GM10847 (cell line): ENCODE measurements at regions not wholly inside any gene's neighbourhood (a gene's known extent, or its start where the extent isn't known, plus 50 kb on each side); places are given as distances from the start of the nearest gene placed in this dataset.

Source experiments
- POLR2A ChIP-seq: IDR thresholded peaks from 2 replicates; pipeline ENCODE4 v1.6.1; 2011; ENCODE audit not compliant: insufficient read length; ENCODE audit errors: extremely low read depth

DNA sequence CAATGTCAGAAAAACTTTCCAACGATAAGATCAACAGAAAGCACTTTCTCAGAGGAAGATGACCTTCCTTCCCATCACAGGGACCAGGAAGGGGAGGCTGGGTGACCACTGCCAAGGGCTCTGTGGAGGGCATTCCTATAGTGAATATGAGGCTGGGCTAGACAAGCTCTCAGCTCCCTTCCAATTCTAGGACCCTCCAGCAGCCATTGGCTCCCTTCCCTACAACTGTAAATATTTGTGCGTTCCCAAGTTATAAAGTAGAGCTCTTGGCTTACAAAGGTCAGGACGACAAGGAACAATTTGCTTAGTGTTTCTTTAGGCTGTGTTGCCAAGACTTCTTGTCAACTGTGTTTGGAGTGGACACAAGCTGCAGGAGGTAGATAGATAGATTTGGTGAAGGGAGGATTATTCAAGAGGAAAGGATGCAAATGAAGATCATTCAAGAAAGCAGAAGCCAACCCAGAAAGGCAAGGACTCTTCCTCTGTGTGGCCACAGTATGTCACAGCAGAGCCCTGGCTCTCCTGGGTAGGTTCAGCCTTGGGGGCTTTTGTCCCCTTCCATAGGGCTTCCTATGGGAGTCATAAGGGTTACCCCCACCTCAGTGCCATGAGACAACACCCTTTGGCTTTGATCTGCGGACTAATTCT lies 223.6 kb upstream of the TLE3 start:
- no peak for TF ChIP-seq POLR2A

DNA sequence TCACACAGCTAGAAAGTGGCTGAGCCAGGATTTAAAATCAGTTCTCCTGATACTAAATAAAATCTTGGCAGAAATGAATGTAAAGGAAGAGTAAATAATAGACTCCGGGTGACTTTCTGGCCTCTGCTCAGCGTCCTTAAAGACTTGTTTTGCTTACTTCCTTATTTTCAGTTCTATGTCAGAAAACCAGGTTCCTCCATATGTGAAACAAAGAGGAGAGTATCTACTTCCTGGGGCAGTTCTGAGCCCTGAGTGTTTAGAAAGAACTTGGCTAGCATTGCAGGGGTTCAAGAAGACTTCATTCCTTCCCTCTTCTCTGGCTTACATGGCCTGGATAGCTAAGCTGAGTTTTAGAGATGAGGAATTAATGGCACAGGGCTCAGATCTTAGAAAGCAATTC lies 222.8 kb upstream of the TLE3 start:
- no peak for TF ChIP-seq POLR2A

DNA sequence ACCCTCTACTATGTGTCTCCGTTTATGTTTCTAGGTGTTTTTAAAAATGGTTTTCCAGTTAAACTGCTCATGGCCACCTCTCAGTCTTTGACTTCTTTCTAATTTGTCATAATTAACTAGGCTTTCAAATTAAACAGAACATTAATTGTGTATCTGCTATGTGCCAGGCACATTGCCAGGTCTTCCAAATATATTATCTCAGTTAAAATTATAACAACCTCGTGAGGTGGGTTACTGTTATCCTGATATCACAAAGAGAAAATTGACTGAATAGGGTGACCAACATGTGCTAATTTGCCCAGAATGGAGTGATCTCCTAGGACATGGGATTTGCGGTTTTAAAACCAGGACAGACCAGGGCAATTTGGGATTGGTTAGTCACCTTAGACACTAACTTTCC lies 222.4 kb upstream of the TLE3 start:
- no peak for TF ChIP-seq POLR2A

DNA sequence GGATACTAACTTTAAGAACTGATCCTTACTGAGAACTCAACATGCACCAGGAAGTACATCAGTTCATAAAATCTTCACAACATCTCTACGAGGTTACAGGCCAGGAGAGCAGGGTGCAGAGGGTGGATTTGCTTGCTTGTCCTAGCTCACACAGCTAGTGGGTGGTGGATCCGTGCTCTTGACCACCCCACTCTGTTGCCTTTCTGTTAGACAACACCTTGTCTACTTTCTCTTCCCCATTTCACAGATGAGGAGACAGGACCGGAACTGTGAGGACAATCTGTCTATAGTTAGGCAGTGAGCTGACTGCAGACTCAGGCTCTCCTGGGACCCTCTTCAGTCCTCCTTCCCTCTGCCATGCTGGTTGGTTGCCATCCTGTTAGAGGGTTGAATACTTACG lies 221.7 kb upstream of the TLE3 start:
- TF ChIP-seq POLR2A = no peak

DNA sequence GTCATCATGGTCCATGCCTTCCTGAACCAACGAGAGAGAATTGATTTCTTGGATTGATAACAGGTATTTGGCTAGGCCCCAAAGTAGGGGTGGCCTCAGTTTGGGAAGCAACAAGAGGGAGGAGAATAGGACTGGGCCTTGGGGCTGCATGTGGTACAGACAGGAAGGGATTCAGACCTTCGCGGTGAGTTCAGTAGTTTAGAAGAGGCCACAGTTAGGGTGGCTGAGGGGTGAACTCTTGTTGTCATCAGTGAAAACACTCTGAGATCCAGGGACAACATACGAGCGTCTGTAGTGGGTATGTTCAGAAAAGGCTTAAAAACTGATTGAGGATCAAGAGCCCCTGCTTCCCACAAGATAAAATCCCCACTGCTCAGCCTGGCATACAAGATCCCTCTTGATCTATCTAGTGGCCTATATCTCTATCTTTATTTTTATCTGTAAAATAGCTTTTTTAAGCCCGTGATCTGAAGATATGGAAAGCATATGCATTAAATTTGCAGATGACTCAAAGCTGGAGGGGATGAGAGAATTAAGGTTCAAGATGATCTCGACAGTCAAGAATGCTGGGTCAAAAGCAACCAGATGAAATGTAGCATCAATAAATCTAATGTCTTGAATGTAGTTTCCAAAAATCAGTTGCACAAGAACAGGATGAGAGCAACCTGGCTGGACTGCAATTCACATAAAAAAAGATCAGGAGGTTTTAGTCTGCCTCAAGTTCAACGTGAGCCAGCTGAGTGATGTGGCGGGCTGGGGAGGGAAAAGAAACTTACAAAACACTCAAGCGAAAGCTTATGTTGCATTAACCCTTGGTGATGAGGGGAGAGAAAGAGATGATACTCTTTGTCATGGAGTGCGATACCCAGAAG lies 221.1 kb upstream of the TLE3 start:
- no peak for TF ChIP-seq POLR2A

DNA sequence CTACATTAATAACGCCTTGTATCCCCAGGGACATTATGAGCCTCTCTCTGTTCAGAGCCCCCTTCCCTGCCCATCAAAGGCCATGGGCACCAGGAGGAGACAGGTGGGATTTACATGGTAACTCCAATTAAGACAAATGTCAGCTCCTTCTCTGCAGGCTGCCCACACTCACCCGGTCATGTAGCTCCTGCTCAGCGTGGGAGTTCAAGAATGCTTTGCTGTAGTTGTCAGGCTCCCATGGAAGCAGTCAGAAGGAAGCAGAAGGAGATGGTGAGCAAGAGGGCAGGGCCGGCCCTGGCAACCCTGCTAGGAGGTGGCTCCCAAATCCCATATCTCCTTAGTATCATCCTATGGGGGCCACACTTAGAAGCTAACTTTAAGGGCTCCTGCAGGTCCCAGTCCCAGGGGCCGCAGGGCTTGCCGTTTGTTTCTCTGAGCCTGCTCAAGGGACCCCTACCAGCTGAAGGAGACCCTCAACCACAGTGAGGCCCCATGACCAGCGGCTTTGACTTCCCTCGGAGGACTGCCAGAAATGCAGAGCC lies 218.4 kb upstream of the TLE3 start:
- no peak for TF ChIP-seq POLR2A

DNA sequence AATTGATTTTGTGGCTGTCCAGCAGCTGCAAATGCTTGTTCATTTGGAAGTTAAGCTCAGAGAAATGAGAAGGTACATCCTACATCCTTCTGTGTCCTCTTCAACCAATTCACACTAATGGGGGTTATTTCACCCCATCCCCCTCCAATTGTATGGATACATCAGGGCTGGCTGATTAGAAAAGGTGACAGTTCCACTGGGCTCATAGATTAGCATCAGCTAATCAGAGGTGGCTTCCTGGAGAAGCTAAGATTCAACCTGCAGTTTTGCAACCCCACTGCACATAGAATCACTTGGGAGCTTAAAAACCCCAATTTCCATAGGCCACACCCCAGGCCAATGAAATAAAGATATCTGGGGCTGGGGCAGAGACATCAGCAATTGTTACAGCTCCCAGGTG lies 217.7 kb upstream of the TLE3 start:
- TF ChIP-seq POLR2A = no peak

DNA sequence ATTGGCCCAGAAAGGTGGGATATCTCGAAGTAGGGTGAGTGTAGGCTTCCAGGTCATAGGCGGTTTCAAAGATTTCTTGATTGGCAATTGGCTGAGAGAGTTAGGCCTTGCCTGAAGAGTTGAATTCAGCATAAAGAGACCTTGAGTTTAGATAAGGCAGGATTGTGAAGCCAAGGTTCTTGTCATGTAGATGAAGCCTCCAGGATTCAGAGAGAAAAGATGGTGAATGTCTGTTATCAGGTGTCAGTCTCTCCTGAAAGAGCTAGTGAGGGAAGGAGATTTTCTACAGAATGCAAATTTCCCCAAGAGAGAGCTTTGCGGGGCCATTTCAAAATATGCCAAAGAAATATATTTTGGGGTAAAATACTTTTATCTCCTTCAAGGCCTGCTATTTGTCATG lies 217.0 kb upstream of the TLE3 start:
- TF ChIP-seq POLR2A = no peak

DNA sequence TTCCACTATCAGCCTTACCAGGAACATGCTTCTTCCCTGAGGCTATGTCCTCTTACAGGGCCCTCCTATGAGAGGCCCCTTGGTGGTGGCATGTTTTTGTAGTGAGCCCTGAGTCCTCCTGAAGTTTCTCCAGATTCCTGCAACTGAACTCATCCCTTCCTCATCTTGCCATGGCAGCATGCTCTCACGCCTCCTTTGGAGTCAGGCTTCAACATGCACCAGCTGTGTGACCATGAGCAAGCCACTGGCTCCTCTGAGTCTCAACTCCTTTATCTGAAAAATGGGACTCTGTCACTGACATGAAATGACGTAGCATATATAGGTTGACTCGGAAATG lies 216.3 kb upstream of the TLE3 start:
- TF ChIP-seq POLR2A = no peak

DNA sequence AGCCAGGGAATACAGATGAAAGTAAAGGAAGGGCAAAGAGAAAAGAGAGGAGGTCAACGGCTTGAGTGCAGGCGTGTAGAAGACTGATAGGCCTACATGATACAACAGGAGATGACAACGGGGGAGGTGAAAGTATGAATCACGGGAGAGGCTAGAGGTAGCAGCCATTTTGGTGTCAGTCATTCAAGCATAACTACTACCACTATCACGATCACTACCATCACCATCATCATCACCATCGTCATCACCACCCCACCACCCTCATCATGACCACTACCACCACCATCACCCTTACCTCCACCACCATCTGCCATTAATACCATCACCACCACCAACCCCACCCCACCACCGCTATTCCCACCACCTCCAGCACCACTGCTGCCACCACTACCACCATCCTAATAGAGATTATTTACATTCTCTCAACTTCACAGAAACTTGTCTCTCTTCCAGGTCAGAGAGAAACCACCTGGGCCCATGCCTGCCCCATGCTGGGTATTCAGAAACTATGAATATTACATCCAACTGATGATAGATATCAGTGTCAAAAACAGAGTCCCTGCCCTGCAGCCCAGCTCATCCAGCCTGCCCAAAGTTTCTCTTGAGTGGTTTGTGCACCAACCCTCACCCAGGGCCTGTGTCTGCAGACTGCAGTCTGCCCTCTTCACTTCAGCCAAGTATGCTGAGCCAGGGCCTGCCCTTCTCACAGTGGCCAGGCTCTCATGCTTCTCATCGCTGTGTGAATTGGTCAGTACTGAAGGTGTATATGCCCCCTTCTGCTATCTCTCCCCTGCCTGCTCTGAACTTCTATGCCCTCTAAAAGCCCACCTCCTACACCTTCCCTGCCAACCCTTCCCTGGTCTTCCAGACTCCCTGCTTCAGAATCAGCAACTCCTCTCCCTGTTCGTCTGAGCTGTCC lies 215.6 kb upstream of the TLE3 start:
- no peak for TF ChIP-seq POLR2A

DNA sequence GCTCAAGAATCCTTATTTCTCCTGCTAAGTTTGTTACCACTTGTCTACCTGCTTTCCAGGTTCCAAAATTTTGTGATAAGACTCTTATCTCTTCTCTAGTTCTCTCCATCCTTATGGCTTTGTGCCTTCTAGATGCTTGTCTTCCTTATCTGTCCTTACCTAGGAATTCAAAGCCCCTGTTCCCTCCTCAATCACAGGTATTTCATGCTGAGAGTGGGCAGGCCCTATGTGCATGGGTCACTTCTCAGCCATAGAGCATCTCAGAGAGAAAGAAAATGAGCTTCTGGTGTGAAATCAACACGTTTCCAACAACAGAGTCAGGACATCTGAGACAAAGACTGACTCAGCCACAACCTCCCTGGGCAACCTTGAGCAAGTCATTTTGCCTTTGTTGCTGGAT lies 214.1 kb upstream of the TLE3 start:
- TF ChIP-seq POLR2A = no peak

DNA sequence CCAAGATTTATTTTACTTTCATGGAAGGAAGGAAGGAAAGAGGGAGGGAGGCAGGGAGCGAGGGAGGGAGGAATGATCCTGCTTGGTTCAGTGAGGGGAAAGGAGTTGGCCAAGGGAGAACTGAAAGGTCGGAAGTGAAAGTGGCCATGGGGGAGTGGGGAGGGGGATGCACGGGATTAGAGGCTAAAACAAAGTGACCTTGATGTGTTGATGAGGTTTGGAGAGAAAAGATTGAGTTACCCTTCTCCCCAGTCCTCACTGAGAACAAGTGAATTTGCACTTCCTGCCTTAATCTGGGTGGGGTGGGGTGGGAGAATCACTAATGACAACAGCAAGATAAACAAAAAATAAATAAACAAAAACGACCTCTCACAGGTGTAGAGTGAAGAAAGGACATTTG lies 212.0 kb upstream of the TLE3 start:
- no peak for TF ChIP-seq POLR2A

DNA sequence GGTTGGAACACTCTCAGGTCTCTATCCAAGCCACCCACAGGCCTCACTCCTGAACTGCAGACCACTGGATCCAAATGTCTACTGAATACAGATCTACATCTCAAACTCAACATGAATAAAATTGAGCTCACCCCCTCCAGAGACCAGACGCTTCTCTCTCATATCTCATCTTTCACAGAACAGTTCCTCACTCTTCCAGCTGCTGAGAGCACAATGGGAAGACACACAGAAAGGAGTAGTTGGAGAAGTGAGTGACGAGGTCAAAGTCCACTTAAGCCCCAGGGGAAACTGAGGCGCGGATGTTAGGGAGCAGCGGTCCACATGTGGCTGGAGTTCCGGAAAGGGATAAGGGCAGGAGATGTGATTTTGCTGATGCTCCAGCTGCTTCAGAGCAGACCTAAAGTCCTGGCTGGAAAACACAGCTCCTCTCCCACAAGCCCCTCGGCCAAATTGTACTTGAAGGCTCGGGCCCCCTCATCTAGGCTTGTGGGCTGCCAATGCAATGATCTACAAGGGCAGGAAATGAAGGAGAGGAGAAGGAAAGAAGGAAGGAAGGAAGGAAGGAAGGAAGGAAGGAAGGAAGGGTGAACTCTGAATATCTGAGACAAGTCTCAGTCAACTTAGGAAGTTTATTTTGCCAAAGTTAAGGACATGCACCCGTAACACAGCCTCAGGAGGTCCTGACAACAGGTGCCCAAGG lies 211.2 kb upstream of the TLE3 start:
- no peak for TF ChIP-seq POLR2A

DNA sequence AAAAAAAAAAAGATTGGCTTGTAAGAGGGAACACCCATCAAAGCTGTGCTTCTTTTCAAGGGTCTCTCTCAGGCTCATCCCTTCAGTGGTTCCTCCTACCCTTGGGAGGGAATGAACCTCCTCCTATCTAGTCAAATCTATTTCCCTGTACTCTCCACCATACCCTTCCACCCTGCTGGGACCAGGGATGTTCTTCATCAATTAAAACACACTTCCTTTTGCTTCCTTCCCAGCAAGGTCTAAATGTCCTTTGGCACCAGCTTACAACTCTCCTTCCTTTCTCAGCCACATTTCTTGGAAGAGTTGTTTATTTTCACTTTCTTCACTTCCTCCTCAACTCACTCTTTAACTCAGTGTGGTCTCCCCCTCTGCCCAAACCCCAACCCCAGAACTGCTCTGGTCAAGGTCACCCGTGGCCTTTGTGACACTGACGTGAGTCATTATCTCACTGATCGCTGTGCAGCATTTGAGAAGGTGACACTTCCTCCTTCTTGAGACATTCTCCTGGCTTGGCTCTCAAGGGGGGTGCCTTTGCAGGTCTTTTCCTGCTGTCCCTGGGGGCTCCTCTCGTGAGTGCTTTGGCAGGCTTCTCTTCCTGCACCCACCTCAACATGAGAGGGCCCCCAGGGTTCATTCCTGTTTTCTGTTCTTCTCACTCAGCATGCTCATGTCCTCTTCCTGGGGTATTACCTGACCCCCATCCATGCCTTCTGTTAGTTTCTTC lies 210.5 kb upstream of the TLE3 start:
- no peak for TF ChIP-seq POLR2A
